Hepatocyte (in vitro differentiated cells): ENCODE measurements at regions not wholly inside any gene's neighbourhood (a gene's known extent, or its start where the extent isn't known, plus 50 kb on each side); places are given as distances from the start of the nearest gene placed in this dataset.

Source experiments
- CTCF ChIP-seq: fragments of 200-600 bp; sonication (generic); IDR thresholded peaks from 2 replicates; pipeline ENCODE4 v1.5.1; 2016; ENCODE audit warnings: antibody characterized with exemption, mild to moderate bottlenecking; ENCODE audit not compliant: poor library complexity
- EZH2 ChIP-seq: fragments of 200-600 bp; sonication (generic); IDR thresholded peaks from 2 replicates; pipeline ENCODE4 v1.6.1; 2016; ENCODE audit warnings: antibody characterized with exemption, mild to moderate bottlenecking, borderline replicate concordance
- EZH2phosphoT487 ChIP-seq: fragments of 200-600 bp; sonication (generic); IDR thresholded peaks from one replicate; pipeline ENCODE4 v1.6.1; 2018; ENCODE audit warnings: antibody characterized with exemption, mild to moderate bottlenecking, low read depth, moderate library complexity; ENCODE audit not compliant: unreplicated experiment, severe bottlenecking

GRCh38 chr4:138961664-138962063 is 53.9 kb upstream of the NOCT start:
- TF ChIP-seq CTCF (no peak), EZH2phosphoT487 (no peak), EZH2 (no peak)
